ENCODE measurements at regions not wholly inside any gene's neighbourhood (a gene's known extent, or its start where the extent isn't known, plus 50 kb on each side); places are given as distances from the start of the nearest gene placed in this dataset.

DNA sequence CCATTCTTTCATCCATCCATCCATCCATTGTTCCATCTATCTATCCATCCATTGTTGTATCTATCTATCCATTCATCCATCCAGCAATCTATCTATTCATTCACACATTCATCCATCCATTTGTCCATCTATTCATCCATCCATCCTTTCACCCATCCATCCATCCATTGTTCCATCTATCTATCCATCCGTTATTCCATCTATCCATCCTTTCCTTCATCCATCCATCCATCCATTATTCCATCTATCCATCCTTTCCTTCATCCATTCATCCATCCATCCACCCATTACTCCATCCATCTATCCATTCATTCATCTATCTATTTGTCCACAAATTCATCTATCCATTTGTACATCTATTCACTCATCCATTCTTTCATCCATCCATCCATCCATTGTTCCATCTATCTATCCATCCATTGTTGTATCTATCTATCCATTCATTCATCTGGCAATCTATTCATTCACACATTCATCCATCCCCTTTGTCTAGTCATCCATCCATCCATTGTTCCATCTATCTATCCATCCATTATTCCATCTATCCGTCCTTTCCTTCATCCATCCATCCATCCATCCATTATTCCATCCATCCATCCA lies 65.9 kb upstream of the ANO1 start:
- TF ChIP-seq, protein P1, sequence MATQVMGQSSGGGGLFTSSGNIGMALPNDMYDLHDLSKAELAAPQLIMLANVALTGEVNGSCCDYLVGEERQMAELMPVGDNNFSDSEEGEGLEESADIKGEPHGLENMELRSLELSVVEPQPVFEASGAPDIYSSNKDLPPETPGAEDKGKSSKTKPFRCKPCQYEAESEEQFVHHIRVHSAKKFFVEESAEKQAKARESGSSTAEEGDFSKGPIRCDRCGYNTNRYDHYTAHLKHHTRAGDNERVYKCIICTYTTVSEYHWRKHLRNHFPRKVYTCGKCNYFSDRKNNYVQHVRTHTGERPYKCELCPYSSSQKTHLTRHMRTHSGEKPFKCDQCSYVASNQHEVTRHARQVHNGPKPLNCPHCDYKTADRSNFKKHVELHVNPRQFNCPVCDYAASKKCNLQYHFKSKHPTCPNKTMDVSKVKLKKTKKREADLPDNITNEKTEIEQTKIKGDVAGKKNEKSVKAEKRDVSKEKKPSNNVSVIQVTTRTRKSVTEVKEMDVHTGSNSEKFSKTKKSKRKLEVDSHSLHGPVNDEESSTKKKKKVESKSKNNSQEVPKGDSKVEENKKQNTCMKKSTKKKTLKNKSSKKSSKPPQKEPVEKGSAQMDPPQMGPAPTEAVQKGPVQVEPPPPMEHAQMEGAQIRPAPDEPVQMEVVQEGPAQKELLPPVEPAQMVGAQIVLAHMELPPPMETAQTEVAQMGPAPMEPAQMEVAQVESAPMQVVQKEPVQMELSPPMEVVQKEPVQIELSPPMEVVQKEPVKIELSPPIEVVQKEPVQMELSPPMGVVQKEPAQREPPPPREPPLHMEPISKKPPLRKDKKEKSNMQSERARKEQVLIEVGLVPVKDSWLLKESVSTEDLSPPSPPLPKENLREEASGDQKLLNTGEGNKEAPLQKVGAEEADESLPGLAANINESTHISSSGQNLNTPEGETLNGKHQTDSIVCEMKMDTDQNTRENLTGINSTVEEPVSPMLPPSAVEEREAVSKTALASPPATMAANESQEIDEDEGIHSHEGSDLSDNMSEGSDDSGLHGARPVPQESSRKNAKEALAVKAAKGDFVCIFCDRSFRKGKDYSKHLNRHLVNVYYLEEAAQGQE (IDR thresholded peaks at IDR 0.05): no peak
- TF ChIP-seq, protein P2, sequence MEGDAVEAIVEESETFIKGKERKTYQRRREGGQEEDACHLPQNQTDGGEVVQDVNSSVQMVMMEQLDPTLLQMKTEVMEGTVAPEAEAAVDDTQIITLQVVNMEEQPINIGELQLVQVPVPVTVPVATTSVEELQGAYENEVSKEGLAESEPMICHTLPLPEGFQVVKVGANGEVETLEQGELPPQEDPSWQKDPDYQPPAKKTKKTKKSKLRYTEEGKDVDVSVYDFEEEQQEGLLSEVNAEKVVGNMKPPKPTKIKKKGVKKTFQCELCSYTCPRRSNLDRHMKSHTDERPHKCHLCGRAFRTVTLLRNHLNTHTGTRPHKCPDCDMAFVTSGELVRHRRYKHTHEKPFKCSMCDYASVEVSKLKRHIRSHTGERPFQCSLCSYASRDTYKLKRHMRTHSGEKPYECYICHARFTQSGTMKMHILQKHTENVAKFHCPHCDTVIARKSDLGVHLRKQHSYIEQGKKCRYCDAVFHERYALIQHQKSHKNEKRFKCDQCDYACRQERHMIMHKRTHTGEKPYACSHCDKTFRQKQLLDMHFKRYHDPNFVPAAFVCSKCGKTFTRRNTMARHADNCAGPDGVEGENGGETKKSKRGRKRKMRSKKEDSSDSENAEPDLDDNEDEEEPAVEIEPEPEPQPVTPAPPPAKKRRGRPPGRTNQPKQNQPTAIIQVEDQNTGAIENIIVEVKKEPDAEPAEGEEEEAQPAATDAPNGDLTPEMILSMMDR (IDR thresholded peaks at IDR 0.05): no peak
- TF ChIP-seq NR3C1 (IDR thresholded peaks at IDR 0.05) (no peak), RCOR1 (IDR thresholded peaks at IDR 0.05; ENCODE audit: low read depth, low read length) (no peak), RFX5 (IDR thresholded peaks at IDR 0.05) (no peak), NPAS2 (CRISPR knock-in tag; IDR thresholded peaks at IDR 0.05; ENCODE audit: borderline replicate concordance) (no peak), JUNB (IDR thresholded peaks at IDR 0.05) (no peak), HDAC2 (IDR thresholded peaks at IDR 0.05) (no peak), POLR2A (IDR thresholded peaks at IDR 0.05; ENCODE audit: low read length) (no peak), CBX2 (IDR thresholded peaks at IDR 0.05; ENCODE audit: borderline replicate concordance, low read depth) (no peak), CHD2 (IDR thresholded peaks at IDR 0.05; ENCODE audit: low read length, partially characterized antibody) (no peak), ZNF302 (CRISPR knock-in tag; IDR thresholded peaks at IDR 0.05) (no peak)
- TF ChIP-seq, protein P3, sequence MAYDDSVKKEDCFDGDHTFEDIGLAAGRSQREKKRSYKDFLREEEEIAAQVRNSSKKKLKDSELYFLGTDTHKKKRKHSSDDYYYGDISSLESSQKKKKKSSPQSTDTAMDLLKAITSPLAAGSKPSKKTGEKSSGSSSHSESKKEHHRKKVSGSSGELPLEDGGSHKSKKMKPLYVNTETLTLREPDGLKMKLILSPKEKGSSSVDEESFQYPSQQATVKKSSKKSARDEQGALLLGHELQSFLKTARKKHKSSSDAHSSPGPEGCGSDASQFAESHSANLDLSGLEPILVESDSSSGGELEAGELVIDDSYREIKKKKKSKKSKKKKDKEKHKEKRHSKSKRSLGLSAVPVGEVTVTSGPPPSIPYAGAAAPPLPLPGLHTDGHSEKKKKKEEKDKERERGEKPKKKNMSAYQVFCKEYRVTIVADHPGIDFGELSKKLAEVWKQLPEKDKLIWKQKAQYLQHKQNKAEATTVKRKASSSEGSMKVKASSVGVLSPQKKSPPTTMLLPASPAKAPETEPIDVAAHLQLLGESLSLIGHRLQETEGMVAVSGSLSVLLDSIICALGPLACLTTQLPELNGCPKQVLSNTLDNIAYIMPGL (CRISPR knock-in tag; IDR thresholded peaks at IDR 0.05; ENCODE audit: borderline replicate concordance): no peak
- TF ChIP-seq, protein P4, sequence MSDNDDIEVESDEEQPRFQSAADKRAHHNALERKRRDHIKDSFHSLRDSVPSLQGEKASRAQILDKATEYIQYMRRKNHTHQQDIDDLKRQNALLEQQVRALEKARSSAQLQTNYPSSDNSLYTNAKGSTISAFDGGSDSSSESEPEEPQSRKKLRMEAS (IDR thresholded peaks at IDR 0.05): no peak

All from A549 (cell line).